Neuronal stem cell (in vitro differentiated cells): ENCODE measurements at regions not wholly inside any gene's neighbourhood (a gene's known extent, or its start where the extent isn't known, plus 50 kb on each side); places are given as distances from the start of the nearest gene placed in this dataset.

ENCODE experiments used
- DNase-seq: peaks from one replicate; pipeline ENCODE4 v3.0.0-alpha.2; 2013; ENCODE audit warnings: low spot score
- H2AFZ ChIP-seq: one replicate; pipeline ENCODE4 v1.6.1; 2013; ENCODE audit warnings: mild to moderate bottlenecking, low read length, inconsistent platforms
- H2AK5ac ChIP-seq: 2 replicates; pipeline ENCODE4 v1.6.1; 2013; ENCODE audit warnings: low read depth, mild to moderate bottlenecking, inconsistent platforms, low read length, moderate library complexity, mixed read lengths
- H2BK120ac ChIP-seq: 2 replicates; pipeline ENCODE4 v1.6.1; 2013; ENCODE audit warnings: low read depth, mild to moderate bottlenecking, inconsistent platforms, low read length, moderate library complexity, mixed read lengths
- H2BK12ac ChIP-seq: one replicate; pipeline ENCODE4 v1.6.1; 2013; ENCODE audit warnings: low read length, inconsistent platforms
- H2BK15ac ChIP-seq: 2 replicates; pipeline ENCODE4 v1.6.1; 2013; ENCODE audit warnings: mild to moderate bottlenecking, low read length, inconsistent platforms, mixed read lengths
- H2BK5ac ChIP-seq: one replicate; pipeline ENCODE4 v1.6.1; 2013; ENCODE audit warnings: inconsistent platforms, mild to moderate bottlenecking, low read length, moderate library complexity
- H3K14ac ChIP-seq: one replicate; pipeline ENCODE4 v1.6.1; 2013; ENCODE audit warnings: low read length, inconsistent platforms
- H3K18ac ChIP-seq: 2 replicates; pipeline ENCODE4 v1.6.1; 2013; ENCODE audit warnings: low read length, inconsistent platforms
- H3K23ac ChIP-seq: 2 replicates; pipeline ENCODE4 v1.6.1; 2013; ENCODE audit warnings: low read depth, mild to moderate bottlenecking, mixed read lengths, low read length, inconsistent platforms; ENCODE audit not compliant: poor library complexity
- H3K27ac ChIP-seq: replicated peaks from 3 replicates; pipeline ENCODE4 v1.5.1; 2013; ENCODE audit warnings: low read length, inconsistent platforms
- H3K27me3 ChIP-seq, 3 experiments: 2 replicates each; pipeline ENCODE4 v1.6.1; 2013; ENCODE audit warnings: low read length in 3 of 3, mild to moderate bottlenecking in 2 of 3, inconsistent platforms in 1 of 3, low read depth in 1 of 3, mixed read lengths in 1 of 3, moderate library complexity in 1 of 3; ENCODE audit not compliant: control insufficient read depth in 3 of 3, insufficient read depth in 3 of 3
- H3K36me3 ChIP-seq, 2 donors: replicated peaks in 1 of 2; 2 replicates each; pipeline ENCODE4 v1.6.1; 2013; ENCODE audit warnings: low read length in 2 of 2; ENCODE audit not compliant: control insufficient read depth in 2 of 2, insufficient read depth in 2 of 2
- H3K4ac ChIP-seq: 2 replicates; pipeline ENCODE4 v1.6.1; 2013; ENCODE audit warnings: inconsistent platforms, mild to moderate bottlenecking, low read length, moderate library complexity
- H3K4me1 ChIP-seq, 2 donors: 1 replicate in 1 of 2; 2 replicates in 1 of 2; pipeline ENCODE4 v1.6.1; 2013; ENCODE audit warnings: low read length in 2 of 2, low read depth in 1 of 2; ENCODE audit not compliant: control insufficient read depth in 2 of 2, insufficient read depth in 1 of 2
- H3K4me2 ChIP-seq: one replicate; pipeline ENCODE4 v1.6.1; 2013; ENCODE audit warnings: mild to moderate bottlenecking, low read length, inconsistent platforms; ENCODE audit not compliant: insufficient read depth, poor library complexity, severe bottlenecking
- H3K4me3 ChIP-seq, 2 donors: 2 replicates each; pipeline ENCODE4 v1.5.1; 2013; ENCODE audit warnings: low read length in 2 of 2, mild to moderate bottlenecking in 2 of 2, inconsistent platforms in 1 of 2, moderate library complexity in 1 of 2
- H3K79me1 ChIP-seq: one replicate; pipeline ENCODE4 v1.6.1; 2013; ENCODE audit warnings: low read depth, mild to moderate bottlenecking, inconsistent platforms, low read length, moderate library complexity
- H3K9ac ChIP-seq: one replicate; pipeline ENCODE4 v1.6.1; 2013; ENCODE audit warnings: mild to moderate bottlenecking, low read depth, low read length, inconsistent platforms; ENCODE audit not compliant: poor library complexity
- H3K9me3 ChIP-seq, 2 donors: replicated peaks in 1 of 2; 2 replicates each; pipeline versions ENCODE3 to v1.6.1; 2013; ENCODE audit warnings: low read length in 2 of 2, mild to moderate bottlenecking in 2 of 2, inconsistent platforms in 1 of 2, low read depth in 1 of 2, mixed read lengths in 1 of 2, moderate library complexity in 1 of 2; ENCODE audit not compliant: control insufficient read depth in 2 of 2, insufficient read depth in 1 of 2
- H4K8ac ChIP-seq: one replicate; pipeline ENCODE4 v1.6.1; 2013; ENCODE audit warnings: low read depth, mild to moderate bottlenecking, inconsistent platforms, low read length, moderate library complexity
- H4K91ac ChIP-seq: one replicate; pipeline ENCODE4 v1.6.1; 2013; ENCODE audit warnings: low read length, low read depth, mild to moderate bottlenecking, inconsistent platforms; ENCODE audit not compliant: poor library complexity
- WGBS, 2 donors: extraction: QIAGEN DNeasy Blood & Tissue Kit; methylation state at CpG; one replicate each; pipeline ENCODE4 v1.1.7; 2013; ENCODE audit warnings: missing lambda C conversion rate in 2 of 2, mixed read lengths in 1 of 2; ENCODE audit not compliant: insufficient read length in 2 of 2, insufficient replicate concordance in 1 of 2; ENCODE audit errors: extremely low coverage in 2 of 2; 5-methylcytosine and 5-hydroxymethylcytosine counted together

- WGBS, 2 donors, result no CpG with 5 or more reads among the region's 1 CpG
These were observed 184.3 kb downstream of the CYRIA start for GRCh38 chr2:16481351-16481750.

DNA sequence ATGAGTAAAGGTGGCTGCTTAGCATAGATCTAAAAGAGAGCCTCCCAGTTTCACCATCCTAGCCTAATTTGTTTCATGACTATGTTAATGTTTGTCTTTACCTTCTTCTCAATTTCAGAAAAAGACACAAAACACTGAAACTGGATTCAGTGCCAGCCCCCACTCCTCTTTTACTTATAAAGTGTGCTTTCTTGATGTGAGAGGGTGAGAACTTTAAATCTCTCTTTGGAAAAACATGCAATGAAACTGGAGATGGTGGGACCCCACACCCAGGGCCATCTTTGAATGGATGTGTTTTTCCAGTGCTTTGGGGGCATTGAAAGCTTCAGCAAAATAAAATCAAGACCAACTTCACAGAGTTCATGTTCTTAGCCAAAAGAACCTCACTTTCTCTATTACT is 185.9 kb downstream of the CYRIA start:
- H3K4me1 ChIP-seq, result peaks cover 0 to 3% of the 10 kb centered on the region in 2 donors
- no peak overlapping the region for H3K4ac ChIP-seq
- H3K36me3 ChIP-seq, result no peaks in the 10 kb centered on the region
- DNase-seq, result no peak
- no peak overlapping the region for H4K8ac ChIP-seq
- H3K18ac ChIP-seq, result no peak overlapping the region
- H2BK5ac ChIP-seq, result no peak overlapping the region
- no peak overlapping the region for H3K9ac ChIP-seq
- no peak overlapping the region for H2BK15ac ChIP-seq
- H2AFZ ChIP-seq, result no peak overlapping the region
- no peak overlapping the region for H2BK12ac ChIP-seq
- no peak overlapping the region for H2BK120ac ChIP-seq
- H3K9me3 ChIP-seq, result peaks cover 0 to 3% of the 10 kb centered on the region in 2 donors
- H3K27ac ChIP-seq, result no peak overlapping the region
- no peak overlapping the region for H2AK5ac ChIP-seq
- no peak overlapping the region for H3K4me3 ChIP-seq
- H3K4me2 ChIP-seq, result no peak overlapping the region
- H3K27me3 ChIP-seq, result no peaks in the 10 kb centered on the region
- no peak overlapping the region for H3K23ac ChIP-seq
- no peak overlapping the region for H3K14ac ChIP-seq
- no peak overlapping the region for H4K91ac ChIP-seq
- H3K79me1 ChIP-seq, result no peaks in the 10 kb centered on the region

More at GRCh38 chr2:16481351-16481750, 184.3 kb downstream of the CYRIA start:
- no peak overlapping the region for H2BK15ac ChIP-seq
- H4K8ac ChIP-seq, result no peak overlapping the region
- no peak overlapping the region for H2BK12ac ChIP-seq
- H3K23ac ChIP-seq, result no peak overlapping the region
- no peak for DNase-seq
- no peak overlapping the region for H3K4ac ChIP-seq
- H3K36me3 ChIP-seq, result no peaks in the 10 kb centered on the region
- H3K9ac ChIP-seq, result no peak overlapping the region
- H3K27ac ChIP-seq, result no peak overlapping the region
- H3K9me3 ChIP-seq, result peaks cover 0 to 3% of the 10 kb centered on the region in 2 donors
- no peak overlapping the region for H4K91ac ChIP-seq
- no peak overlapping the region for H2AK5ac ChIP-seq
- no peak overlapping the region for H3K4me2 ChIP-seq
- no peak overlapping the region for H2BK120ac ChIP-seq
- no peaks in the 10 kb centered on the region for H3K79me1 ChIP-seq
- H2BK5ac ChIP-seq, result no peak overlapping the region
- H3K27me3 ChIP-seq, result no peaks in the 10 kb centered on the region
- H2AFZ ChIP-seq, result no peak overlapping the region
- H3K4me3 ChIP-seq, result no peak overlapping the region
- H3K18ac ChIP-seq, result no peak overlapping the region
- no peak overlapping the region for H3K14ac ChIP-seq
- no peaks in the 10 kb centered on the region for H3K4me1 ChIP-seq

DNA sequence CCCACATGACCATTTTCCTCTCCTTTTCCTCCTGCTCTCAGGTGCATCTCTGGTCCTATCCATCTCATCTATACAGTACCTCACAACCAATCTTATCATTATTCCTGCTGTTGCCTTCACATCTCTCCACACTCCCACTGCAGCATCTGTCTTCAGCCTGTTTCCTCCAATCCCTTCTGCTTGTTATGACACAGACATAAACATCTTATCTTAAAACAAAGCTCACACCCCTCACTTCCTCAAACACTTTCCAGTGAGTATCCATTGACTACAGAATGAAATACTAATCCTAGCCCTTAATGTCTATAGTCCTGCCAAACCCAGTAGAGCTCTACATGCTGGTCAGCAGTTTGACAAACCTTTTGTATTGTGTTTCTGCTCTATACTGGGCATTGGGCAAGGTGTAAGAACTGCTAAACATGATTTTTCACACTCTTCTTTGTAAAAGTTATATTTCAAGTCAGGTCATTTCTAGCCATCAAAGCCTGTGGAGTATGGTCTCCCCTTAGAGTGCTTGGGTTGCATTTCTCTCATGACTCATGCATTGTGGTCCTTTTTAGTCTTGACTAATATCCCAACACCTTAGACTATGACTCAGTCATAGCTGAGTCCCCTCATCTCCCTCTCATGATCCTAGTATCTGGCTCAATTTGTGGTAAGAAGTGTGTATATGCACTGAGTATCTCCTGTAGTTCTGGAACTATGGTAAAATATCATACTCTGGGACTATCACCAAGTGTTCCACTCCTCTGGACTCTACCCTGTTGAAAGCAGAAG is 187.0 kb downstream of the CYRIA start:
- Histone ChIP-seq H3K79me1 (no peaks in the 10 kb centered on the region), H3K23ac (no peak overlapping the region), H3K27me3 (no peaks in the 10 kb centered on the region), H3K4me1 (peaks cover 0 to 3% of the 10 kb centered on the region in 2 donors), H3K9me3 (no peaks in the 10 kb centered on the region), H4K8ac (no peak overlapping the region), H2AFZ (no peak overlapping the region), H2BK120ac (no peak overlapping the region), H3K18ac (no peak overlapping the region), H2BK5ac (no peak overlapping the region), H4K91ac (no peak overlapping the region), H3K4ac (no peak overlapping the region), H3K4me2 (no peak overlapping the region), H2BK15ac (no peak overlapping the region), H3K9ac (no peak overlapping the region), H2AK5ac (no peak overlapping the region), H3K27ac (no peak overlapping the region), H3K36me3 (no peaks in the 10 kb centered on the region), H3K4me3 (no peak overlapping the region), H2BK12ac (no peak overlapping the region), H3K14ac (no peak overlapping the region)
- no peak for DNase-seq

- H3K4me3 ChIP-seq, result no peak overlapping the region
- no peak overlapping the region for H3K9ac ChIP-seq
- H3K79me1 ChIP-seq, result no peaks in the 10 kb centered on the region
- H2BK15ac ChIP-seq, result no peak overlapping the region
- H3K27me3 ChIP-seq, result no peaks in the 10 kb centered on the region
- H3K4me2 ChIP-seq, result no peak overlapping the region
- no peak overlapping the region for H3K4ac ChIP-seq
- DNase-seq, result no peak
- no peak overlapping the region for H3K14ac ChIP-seq
- no peak overlapping the region for H2BK12ac ChIP-seq
- H4K91ac ChIP-seq, result no peak overlapping the region
- H2AK5ac ChIP-seq, result no peak overlapping the region
- no peak overlapping the region for H2AFZ ChIP-seq
- no peak overlapping the region for H2BK5ac ChIP-seq
- H3K9me3 ChIP-seq, result no peaks in the 10 kb centered on the region
- no peak overlapping the region for H3K18ac ChIP-seq
- H4K8ac ChIP-seq, result no peak overlapping the region
- no peak overlapping the region for H2BK120ac ChIP-seq
- no peak overlapping the region for H3K23ac ChIP-seq
- no peak overlapping the region for H3K27ac ChIP-seq
- peaks cover 0 to 3% of the 10 kb centered on the region in 2 donors for H3K4me1 ChIP-seq
- no peaks in the 10 kb centered on the region for H3K36me3 ChIP-seq
These were observed 188.0 kb downstream of the CYRIA start for GRCh38 chr2:16477648-16478047.
